ENCODE measurements at regions not wholly inside any gene's neighbourhood (a gene's known extent, or its start where the extent isn't known, plus 50 kb on each side); places are given as distances from the start of the nearest gene placed in this dataset.
A peak's percentile ranks its signal among the peaks of the same experiment; 100 is the strongest.
"Not testable (repeated sequence)": the region's sequence is repeated elsewhere in the genome, so short reads cannot be mapped to it uniquely, and the experiment has no call there.

- DNase-seq (ENCODE audit: low spot score) = peak; percentile 55
Observed at GRCh38 chrX:460823-461640, 74.3 kb upstream of the PPP2R3B start.

GRCh38 chrX:462853-463252 is 76.1 kb upstream of the PPP2R3B start:
- intact Hi-C loops (cut with DNase I) = no loop called here
- DNase-seq (ENCODE audit: low spot score) = peak; percentile 44

More at GRCh38 chrX:460823-461640, 74.3 kb upstream of the PPP2R3B start:
- intact Hi-C loops (cut with DNase I) = no loop called here

GRCh38 chrX:465418-466215 is 78.9 kb upstream of the PPP2R3B start:
- intact Hi-C loops (cut with DNase I) = no loop called here
- DNase-seq (ENCODE audit: low spot score) = peak; percentile 56

- peak; percentile 35 for DNase-seq (ENCODE audit: low spot score)
- intact Hi-C loops (cut with DNase I) = not testable (repeated sequence)
Observed at GRCh38 chrX:466836-467235, 80.1 kb upstream of the PPP2R3B start.

GRCh38 chrX:467686-468085 is 81.0 kb upstream of the PPP2R3B start:
- intact Hi-C loops (cut with DNase I) = not testable (repeated sequence)
- peak; percentile 26 for DNase-seq (ENCODE audit: low spot score)

GRCh38 chrX:468979-469378 is 82.3 kb upstream of the PPP2R3B start:
- intact Hi-C loops (cut with DNase I) = no loop called here
- DNase-seq (ENCODE audit: low spot score) = peak; percentile 49

GRCh38 chrX:470686-471085 is 84.0 kb upstream of the PPP2R3B start:
- intact Hi-C loops (cut with DNase I) = no loop called here
- peak; percentile 29 for DNase-seq (ENCODE audit: low spot score)

GRCh38 chrX:471281-471680 is 84.6 kb upstream of the PPP2R3B start:
- DNase-seq (ENCODE audit: low spot score) = no peak
- intact Hi-C loops (cut with DNase I) = no loop called here

GRCh38 chrX:472275-472674 is 85.6 kb upstream of the PPP2R3B start:
- peak; percentile 19 for DNase-seq (ENCODE audit: low spot score)
- intact Hi-C loops (cut with DNase I) = not testable (repeated sequence)

- intact Hi-C loops (cut with DNase I) = no loop called here
- DNase-seq (ENCODE audit: low spot score) = no peak
Observed at GRCh38 chrX:475926-476723, 89.4 kb upstream of the PPP2R3B start.

GRCh38 chrX:476724-477075 is 90.0 kb upstream of the PPP2R3B start:
- DNase-seq (ENCODE audit: low spot score) = no peak
- intact Hi-C loops (cut with DNase I) = no loop called here

- DNase-seq (ENCODE audit: low spot score) = no peak
- intact Hi-C loops (cut with DNase I) = no loop called here
Observed at GRCh38 chrX:477441-478012, 90.8 kb upstream of the PPP2R3B start.

GRCh38 chrX:479273-479981 is 92.7 kb upstream of the PPP2R3B start:
- intact Hi-C loops (cut with DNase I) = no loop called here
- DNase-seq (ENCODE audit: low spot score) = peak; percentile 9

GRCh38 chrX:480861-481417 is 94.2 kb upstream of the PPP2R3B start:
- intact Hi-C loops (cut with DNase I) = no loop called here

GRCh38 chrX:482192-482701 is 95.5 kb upstream of the PPP2R3B start:
- DNase-seq (ENCODE audit: low spot score) = no peak
- intact Hi-C loops (cut with DNase I) = no loop called here

More at GRCh38 chrX:480861-481417, 94.2 kb upstream of the PPP2R3B start:
- DNase-seq (ENCODE audit: low spot score) = no peak

- DNase-seq (ENCODE audit: low spot score) = no peak
- intact Hi-C loops (cut with DNase I) = no loop called here
Observed at GRCh38 chrX:482702-483203, 96.0 kb upstream of the PPP2R3B start.

GRCh38 chrX:485368-485767 is 98.7 kb upstream of the PPP2R3B start:
- intact Hi-C loops (cut with DNase I) = no loop called here
- DNase-seq (ENCODE audit: low spot score) = no peak

- intact Hi-C loops (cut with DNase I) = no loop called here
- no peak for DNase-seq (ENCODE audit: low spot score)
Observed at GRCh38 chrX:486325-486724, 99.6 kb upstream of the PPP2R3B start.
